ENCODE measurements at regions not wholly inside any gene's neighbourhood (a gene's known extent, or its start where the extent isn't known, plus 50 kb on each side); places are given as distances from the start of the nearest gene placed in this dataset.

DNA sequence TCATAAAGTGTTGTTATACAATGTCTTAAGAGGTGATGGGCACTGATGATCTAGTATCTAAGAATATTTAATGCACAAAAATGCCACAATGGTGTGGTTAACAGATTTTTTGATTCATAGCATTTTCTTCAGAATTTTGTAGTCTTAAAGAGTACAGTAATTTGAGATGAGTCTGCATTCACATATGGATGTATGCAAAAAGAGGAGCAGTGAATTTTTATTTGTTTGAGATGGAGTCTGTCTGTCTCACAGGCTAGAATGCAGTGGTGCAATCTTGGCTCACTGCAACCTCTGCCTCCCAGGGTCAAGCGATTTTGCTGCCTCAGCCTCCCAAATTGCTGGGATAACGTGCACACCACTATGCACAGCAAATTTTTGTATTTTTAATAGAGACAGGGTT, 110.5 kb downstream of the ZPLD1 start:
- Mint-ChIP-seq H3K4me3 (no peak overlapping the region), H3K36me3 (no peaks in the 10 kb centered on the region), H3K9me3 (no peaks in the 10 kb centered on the region), H3K4me1 (no peaks in the 10 kb centered on the region), H3K27me3 (ENCODE audit: low read depth in 2 of 2) (peaks cover 0 to 5% of the 10 kb centered on the region in 2 donors), H3K27ac (no peak overlapping the region)
- ATAC-seq (no peak), DNase-seq (no peak)
- Histone ChIP-seq H3K27me3 (ENCODE audit: control insufficient read depth, insufficient read depth, low read length) (no peaks in the 10 kb centered on the region), H3K4me3 (ENCODE audit: low read length) (no peak overlapping the region), H3K27ac (ENCODE audit: low read length) (no peak overlapping the region), H3K4me1 (ENCODE audit: control insufficient read depth, insufficient read depth, low read length) (no peaks in the 10 kb centered on the region), H3K36me3 (ENCODE audit: control insufficient read depth, insufficient read depth, low read length) (no peaks in the 10 kb centered on the region), H3K9me3 (ENCODE audit: control insufficient read depth, insufficient read depth, low read length) (no peaks in the 10 kb centered on the region)
- intact Hi-C loops (cut with micrococcal nuclease): no loop called here
- TF ChIP-seq, protein P1, sequence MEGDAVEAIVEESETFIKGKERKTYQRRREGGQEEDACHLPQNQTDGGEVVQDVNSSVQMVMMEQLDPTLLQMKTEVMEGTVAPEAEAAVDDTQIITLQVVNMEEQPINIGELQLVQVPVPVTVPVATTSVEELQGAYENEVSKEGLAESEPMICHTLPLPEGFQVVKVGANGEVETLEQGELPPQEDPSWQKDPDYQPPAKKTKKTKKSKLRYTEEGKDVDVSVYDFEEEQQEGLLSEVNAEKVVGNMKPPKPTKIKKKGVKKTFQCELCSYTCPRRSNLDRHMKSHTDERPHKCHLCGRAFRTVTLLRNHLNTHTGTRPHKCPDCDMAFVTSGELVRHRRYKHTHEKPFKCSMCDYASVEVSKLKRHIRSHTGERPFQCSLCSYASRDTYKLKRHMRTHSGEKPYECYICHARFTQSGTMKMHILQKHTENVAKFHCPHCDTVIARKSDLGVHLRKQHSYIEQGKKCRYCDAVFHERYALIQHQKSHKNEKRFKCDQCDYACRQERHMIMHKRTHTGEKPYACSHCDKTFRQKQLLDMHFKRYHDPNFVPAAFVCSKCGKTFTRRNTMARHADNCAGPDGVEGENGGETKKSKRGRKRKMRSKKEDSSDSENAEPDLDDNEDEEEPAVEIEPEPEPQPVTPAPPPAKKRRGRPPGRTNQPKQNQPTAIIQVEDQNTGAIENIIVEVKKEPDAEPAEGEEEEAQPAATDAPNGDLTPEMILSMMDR (IDR thresholded peaks at IDR 0.05): no peak
- 80% methylated on average over 2 of the region's 2 CpGs for WGBS (ENCODE audit: insufficient coverage)

DNA sequence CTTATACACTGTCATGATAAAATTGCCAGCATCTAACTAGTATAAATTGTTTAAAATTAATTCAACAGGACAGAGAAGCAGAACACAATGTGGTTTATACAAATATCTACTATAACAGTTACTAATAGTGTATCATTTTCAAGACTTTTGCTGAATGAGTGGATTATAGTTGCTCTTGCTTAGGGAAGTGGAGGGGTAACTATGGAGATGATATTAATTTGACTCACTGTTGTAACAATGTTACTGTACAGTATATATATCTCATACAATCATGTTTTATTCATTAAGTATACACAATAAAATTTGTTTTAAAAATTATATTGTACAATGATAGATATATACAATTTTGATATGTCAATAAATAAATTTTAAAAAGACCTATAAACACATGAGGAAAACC, 119.1 kb downstream of the ZPLD1 start:
- no peaks in the 10 kb centered on the region for H3K36me3 Mint-ChIP-seq
- DNase-seq (no peak), ATAC-seq (no peak)
- Histone ChIP-seq H3K27me3 (ENCODE audit: control insufficient read depth, insufficient read depth, low read length) (no peaks in the 10 kb centered on the region), H3K4me3 (ENCODE audit: low read length) (no peak overlapping the region), H3K36me3 (ENCODE audit: control insufficient read depth, insufficient read depth, low read length) (no peaks in the 10 kb centered on the region), H3K27ac (ENCODE audit: low read length) (no peak overlapping the region), H3K4me1 (ENCODE audit: control insufficient read depth, insufficient read depth, low read length) (no peaks in the 10 kb centered on the region), H3K9me3 (ENCODE audit: control insufficient read depth, insufficient read depth, low read length) (no peaks in the 10 kb centered on the region)
- H3K4me3 Mint-ChIP-seq: no peak overlapping the region
- intact Hi-C loops (cut with micrococcal nuclease): no loop called here
- no peaks in the 10 kb centered on the region for H3K9me3 Mint-ChIP-seq
- H3K27ac Mint-ChIP-seq: no peak overlapping the region
- peaks cover 0 to 5% of the 10 kb centered on the region in 2 donors for H3K27me3 Mint-ChIP-seq (ENCODE audit: low read depth in 2 of 2)
- no peaks in the 10 kb centered on the region for H3K4me1 Mint-ChIP-seq
- TF ChIP-seq, protein P1 (IDR thresholded peaks at IDR 0.05): no peak

DNA sequence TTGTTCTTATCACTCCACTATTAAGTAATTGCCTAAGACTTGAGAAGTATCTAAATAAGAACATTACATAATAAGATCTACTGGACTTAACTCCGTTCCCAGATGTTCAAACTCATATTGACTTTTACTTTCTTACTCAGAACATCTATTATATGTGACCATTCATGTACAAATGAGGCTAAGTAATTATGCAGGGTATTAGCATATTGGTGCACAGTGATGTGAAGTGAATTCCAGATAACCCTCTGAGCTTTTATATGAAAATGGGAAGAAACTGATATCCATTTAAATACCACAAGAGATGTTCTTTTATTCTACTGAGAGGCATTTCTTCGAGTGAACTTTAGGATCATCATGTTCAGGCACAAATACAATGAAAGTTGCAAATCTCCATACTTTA, 135.7 kb downstream of the ZPLD1 start:
- Histone ChIP-seq H3K36me3 (ENCODE audit: control insufficient read depth, insufficient read depth, low read length) (no peaks in the 10 kb centered on the region), H3K4me1 (ENCODE audit: control insufficient read depth, insufficient read depth, low read length) (no peaks in the 10 kb centered on the region), H3K27me3 (ENCODE audit: control insufficient read depth, insufficient read depth, low read length) (no peaks in the 10 kb centered on the region), H3K4me3 (ENCODE audit: low read length) (no peak overlapping the region), H3K27ac (ENCODE audit: low read length) (no peak overlapping the region), H3K9me3 (ENCODE audit: control insufficient read depth, insufficient read depth, low read length) (no peaks in the 10 kb centered on the region)
- no peak for ATAC-seq
- WGBS (ENCODE audit: insufficient coverage): no CpG with 5 or more reads among the region's 2 CpGs
- intact Hi-C loops (cut with micrococcal nuclease): no loop called here
- Mint-ChIP-seq H3K4me1 (no peaks in the 10 kb centered on the region), H3K27ac (no peak overlapping the region), H3K27me3 (ENCODE audit: low read depth in 2 of 2) (no peaks in the 10 kb centered on the region), H3K36me3 (peaks cover 10% of the 10 kb centered on the region), H3K9me3 (peaks cover 1 to 8% of the 10 kb centered on the region in 2 donors), H3K4me3 (no peak overlapping the region)
- no peak for DNase-seq
- TF ChIP-seq, protein P1 (IDR thresholded peaks at IDR 0.05): no peak

DNA sequence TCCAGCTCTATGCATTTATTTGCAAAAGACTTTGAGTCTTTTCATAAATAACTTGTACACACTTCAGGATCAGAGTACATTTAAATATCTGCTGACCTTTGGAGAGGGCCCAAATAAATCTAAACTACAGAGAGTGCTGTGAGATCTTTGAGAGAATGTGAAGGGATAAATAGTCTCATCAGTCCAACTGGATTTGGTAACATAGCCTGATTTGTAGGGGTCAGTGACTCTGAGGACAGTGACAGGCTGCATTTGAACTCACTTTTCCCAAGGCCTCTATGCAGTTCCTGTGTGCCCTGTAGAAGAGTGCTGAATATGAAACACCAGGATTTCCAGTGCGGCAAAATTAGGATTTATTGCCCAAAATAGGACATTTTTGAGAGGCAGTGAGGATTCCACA, 136.2 kb downstream of the ZPLD1 start:
- H3K4me3 Mint-ChIP-seq: no peak overlapping the region
- ATAC-seq: no peak
- Histone ChIP-seq H3K36me3 (ENCODE audit: control insufficient read depth, insufficient read depth, low read length) (no peaks in the 10 kb centered on the region), H3K4me1 (ENCODE audit: control insufficient read depth, insufficient read depth, low read length) (no peaks in the 10 kb centered on the region), H3K27ac (ENCODE audit: low read length) (no peak overlapping the region), H3K4me3 (ENCODE audit: low read length) (no peak overlapping the region), H3K27me3 (ENCODE audit: control insufficient read depth, insufficient read depth, low read length) (no peaks in the 10 kb centered on the region), H3K9me3 (ENCODE audit: control insufficient read depth, insufficient read depth, low read length) (no peaks in the 10 kb centered on the region)
- 95% methylated on average over 1 of the region's 1 CpG for WGBS (ENCODE audit: insufficient coverage)
- intact Hi-C loops (cut with micrococcal nuclease): no loop called here
- no peaks in the 10 kb centered on the region for H3K27me3 Mint-ChIP-seq (ENCODE audit: low read depth in 2 of 2)
- H3K9me3 Mint-ChIP-seq: peaks cover 0 to 6% of the 10 kb centered on the region in 2 donors
- peaks cover 5% of the 10 kb centered on the region for H3K36me3 Mint-ChIP-seq
- no peak overlapping the region for H3K27ac Mint-ChIP-seq
- DNase-seq: no peak
- TF ChIP-seq, protein P1 (IDR thresholded peaks at IDR 0.05): no peak
- H3K4me1 Mint-ChIP-seq: no peaks in the 10 kb centered on the region
